Keratinocyte (primary cell): ENCODE measurements at regions not wholly inside any gene's neighbourhood (a gene's known extent, or its start where the extent isn't known, plus 50 kb on each side); places are given as distances from the start of the nearest gene placed in this dataset.
"Not testable (repeated sequence)": the region's sequence is repeated elsewhere in the genome, so short reads cannot be mapped to it uniquely, and the experiment has no call there.

Experiments used
- EZH2 ChIP-seq: IDR thresholded peaks from one replicate; pipeline ENCODE4 v1.6.1; 2012; ENCODE audit warnings: inconsistent platforms, mild to moderate bottlenecking, low read length, moderate library complexity
- TF ChIP-seq, protein P1 (sequence below), 3 experiments: IDR thresholded peaks in 1 of 3; conservative IDR thresholded peaks in 1 of 3; optimal IDR thresholded peaks in 1 of 3; 2 replicates in 2 of 3; 3 replicates in 1 of 3; pipeline versions ENCODE3 to v1.5.1; 2011; ENCODE audit warnings: low read length in 3 of 3, mild to moderate bottlenecking in 3 of 3, moderate library complexity in 2 of 3, control low read depth in 1 of 3, inconsistent platforms in 1 of 3; ENCODE audit not compliant: insufficient read depth in 2 of 3; ENCODE audit errors: extremely low read depth in 1 of 3

DNA sequence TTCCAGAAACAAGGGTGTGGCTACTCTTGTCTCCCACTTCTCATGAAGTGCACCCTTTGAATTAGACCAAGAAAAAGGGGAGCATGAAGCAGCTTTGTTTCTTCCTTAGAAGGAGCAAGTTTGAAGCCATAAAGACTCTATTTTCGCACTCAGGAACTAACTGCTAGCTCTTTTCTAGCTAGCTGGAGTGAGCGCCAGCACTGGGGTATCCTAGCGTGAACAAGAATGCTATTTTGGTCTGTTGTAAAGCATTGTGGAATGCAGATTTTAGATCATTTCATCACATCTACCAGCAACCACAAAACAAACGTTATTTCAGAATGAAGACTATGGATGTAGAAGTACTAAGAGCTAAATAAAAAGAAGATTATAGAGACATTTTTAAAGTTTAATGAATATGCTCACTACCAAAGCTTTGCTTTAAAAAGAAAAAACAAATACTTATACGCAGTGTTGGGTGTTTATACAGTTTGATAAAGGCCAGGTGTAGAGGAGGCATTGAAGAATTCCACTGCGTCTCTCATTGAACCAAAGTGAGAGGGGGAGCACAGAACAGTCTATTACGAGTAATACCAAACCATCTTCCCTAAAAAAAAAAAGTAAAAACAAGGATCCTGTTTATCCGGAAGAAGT, 63.6 kb upstream of the CDC42EP3 start:
- TF ChIP-seq, protein P1, sequence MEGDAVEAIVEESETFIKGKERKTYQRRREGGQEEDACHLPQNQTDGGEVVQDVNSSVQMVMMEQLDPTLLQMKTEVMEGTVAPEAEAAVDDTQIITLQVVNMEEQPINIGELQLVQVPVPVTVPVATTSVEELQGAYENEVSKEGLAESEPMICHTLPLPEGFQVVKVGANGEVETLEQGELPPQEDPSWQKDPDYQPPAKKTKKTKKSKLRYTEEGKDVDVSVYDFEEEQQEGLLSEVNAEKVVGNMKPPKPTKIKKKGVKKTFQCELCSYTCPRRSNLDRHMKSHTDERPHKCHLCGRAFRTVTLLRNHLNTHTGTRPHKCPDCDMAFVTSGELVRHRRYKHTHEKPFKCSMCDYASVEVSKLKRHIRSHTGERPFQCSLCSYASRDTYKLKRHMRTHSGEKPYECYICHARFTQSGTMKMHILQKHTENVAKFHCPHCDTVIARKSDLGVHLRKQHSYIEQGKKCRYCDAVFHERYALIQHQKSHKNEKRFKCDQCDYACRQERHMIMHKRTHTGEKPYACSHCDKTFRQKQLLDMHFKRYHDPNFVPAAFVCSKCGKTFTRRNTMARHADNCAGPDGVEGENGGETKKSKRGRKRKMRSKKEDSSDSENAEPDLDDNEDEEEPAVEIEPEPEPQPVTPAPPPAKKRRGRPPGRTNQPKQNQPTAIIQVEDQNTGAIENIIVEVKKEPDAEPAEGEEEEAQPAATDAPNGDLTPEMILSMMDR (optimal IDR thresholded peaks at IDR 0.05 in 1 of 3, IDR thresholded peaks at IDR 0.05 in 1 of 3, conservative IDR thresholded peaks at IDR 0.05 in 1 of 3; ENCODE audit: extremely low read depth in 1 of 3, insufficient read depth in 2 of 3, low read length in 3 of 3) = not testable (repeated sequence)
- TF ChIP-seq EZH2 = not testable (repeated sequence)
